Left forelimb (tissue), 1 donor: ENCODE measurements at regions not wholly inside any gene's neighbourhood (a gene's known extent, or its start where the extent isn't known, plus 50 kb on each side); places are given as distances from the start of the nearest gene placed in this dataset.
A peak's percentile ranks its signal among the peaks of the same experiment; 100 is the strongest.

Experiments
- DNase-seq: peaks from one replicate; pipeline ENCODE4 v3.0.0-alpha.2; 2018; ENCODE audit warnings: low spot score

- no peak for DNase-seq
Observed at GRCh38 chr18:61616111-61616610, 276.6 kb downstream of the RNF152 start.

GRCh38 chr18:61612517-61612916 is 279.3 kb downstream of the CDH20 start:
- no peak for DNase-seq

GRCh38 chr18:61609131-61609530 is 275.9 kb downstream of the CDH20 start:
- no peak for DNase-seq

GRCh38 chr18:61608316-61608715 is 275.1 kb downstream of the CDH20 start:
- DNase-seq = no peak

GRCh38 chr18:61607867-61608266 is 274.6 kb downstream of the CDH20 start:
- no peak for DNase-seq

GRCh38 chr18:61606759-61607158 is 273.5 kb downstream of the CDH20 start:
- no peak for DNase-seq

- DNase-seq = peak; percentile 65
Observed at GRCh38 chr18:61606068-61606660, 272.9 kb downstream of the CDH20 start.

GRCh38 chr18:61605376-61606067 is 272.3 kb downstream of the CDH20 start:
- no peak for DNase-seq
